Liver (tissue), 8 donors: ENCODE measurements at regions not wholly inside any gene's neighbourhood (a gene's known extent, or its start where the extent isn't known, plus 50 kb on each side); places are given as distances from the start of the nearest gene placed in this dataset.

Experiments
- DNase-seq: peaks from one replicate; pipeline ENCODE4 v3.0.0-alpha.2; 2017; ENCODE audit warnings: low spot score
- H3K27ac ChIP-seq, 2 donors: one replicate each; pipeline ENCODE4 v1.7.0; 2013; ENCODE audit warnings: inconsistent platforms in 2 of 2, low read length in 2 of 2, control low read depth in 1 of 2, low read depth in 1 of 2, mild to moderate bottlenecking in 1 of 2
- H3K27me3 ChIP-seq, 4 donors: one replicate each; pipeline versions ENCODE4 v1.6.1 to v1.7.0; 2013; ENCODE audit warnings: low read length in 3 of 4, inconsistent platforms in 1 of 4, mild to moderate bottlenecking in 1 of 4, moderate library complexity in 1 of 4; ENCODE audit not compliant: control insufficient read depth in 4 of 4, insufficient read depth in 4 of 4
- H3K36me3 ChIP-seq, 4 donors: one replicate each; pipeline versions ENCODE4 v1.6.1 to v1.7.0; 2013; ENCODE audit warnings: low read length in 3 of 4, mild to moderate bottlenecking in 3 of 4, low read depth in 1 of 4, moderate library complexity in 1 of 4; ENCODE audit not compliant: control insufficient read depth in 4 of 4, insufficient read depth in 3 of 4
- H3K4me1 ChIP-seq, 4 donors: one replicate each; pipeline versions ENCODE4 v1.6.1 to v1.7.0; 2013; ENCODE audit warnings: low read length in 3 of 4, mild to moderate bottlenecking in 3 of 4, moderate library complexity in 1 of 4; ENCODE audit not compliant: control insufficient read depth in 4 of 4, insufficient read depth in 4 of 4
- H3K4me3 ChIP-seq, 3 donors: one replicate each; pipeline versions ENCODE4 v1.6.1 to v1.7.0; 2013; ENCODE audit warnings: low read length in 3 of 3, control low read depth in 1 of 3, low read depth in 1 of 3, mild to moderate bottlenecking in 1 of 3
- H3K9ac ChIP-seq, 2 donors: one replicate each; pipeline ENCODE4 v1.7.0; 2013; ENCODE audit warnings: low read length in 2 of 2, mild to moderate bottlenecking in 2 of 2, moderate library complexity in 2 of 2, control low read depth in 1 of 2, low read depth in 1 of 2
- H3K9me3 ChIP-seq, 4 donors: one replicate each; pipeline versions ENCODE4 v1.6.1 to v1.7.0; 2013; ENCODE audit warnings: low read length in 3 of 4; ENCODE audit not compliant: control insufficient read depth in 4 of 4
- EGR1 ChIP-seq, 2 donors: IDR thresholded peaks; 2 replicates each; pipeline ENCODE4 v1.6.1; 2016 to 2018; ENCODE audit warnings: antibody characterized with exemption in 2 of 2, low read depth in 2 of 2
- FOXA1 ChIP-seq: IDR thresholded peaks from 2 replicates; pipeline ENCODE4 v1.6.1; 2016; ENCODE audit warnings: antibody characterized with exemption
- FOXA2 ChIP-seq: IDR thresholded peaks from 2 replicates; pipeline ENCODE4 v1.6.1; 2016; ENCODE audit warnings: antibody characterized with exemption
- HNF4A ChIP-seq, 2 donors: conservative IDR thresholded peaks; 2 replicates each; pipeline ENCODE4 v1.6.1; 2016; ENCODE audit warnings: antibody characterized with exemption in 2 of 2, mild to moderate bottlenecking in 2 of 2
- HNF4G ChIP-seq: IDR thresholded peaks from 2 replicates; pipeline ENCODE4 v1.6.1; 2016; ENCODE audit warnings: antibody characterized with exemption
- JUND ChIP-seq, 2 donors: IDR thresholded peaks; 2 replicates each; pipeline ENCODE4 v1.6.1; 2016; ENCODE audit warnings: antibody characterized with exemption in 2 of 2
- NR2F2 ChIP-seq: IDR thresholded peaks from 2 replicates; pipeline ENCODE4 v1.6.1; 2016; ENCODE audit warnings: antibody characterized with exemption
- RAD21 ChIP-seq, 2 donors: IDR thresholded peaks; 2 replicates each; pipeline ENCODE4 v1.6.1; 2016; ENCODE audit warnings: antibody characterized with exemption in 2 of 2, mild to moderate bottlenecking in 2 of 2
- RXRA ChIP-seq, 2 donors: IDR thresholded peaks; 2 replicates each; pipeline ENCODE4 v1.6.1; 2017 to 2018; ENCODE audit warnings: antibody characterized with exemption in 2 of 2, mild to moderate bottlenecking in 1 of 2
- SP1 ChIP-seq: IDR thresholded peaks from 2 replicates; pipeline ENCODE4 v1.6.1; 2018; ENCODE audit warnings: antibody characterized with exemption, mild to moderate bottlenecking
- TAF1 ChIP-seq: conservative IDR thresholded peaks from 2 replicates; pipeline ENCODE4 v1.6.1; 2016; ENCODE audit warnings: antibody characterized with exemption, mild to moderate bottlenecking
- WGBS: extraction: QIAGEN DNeasy Blood & Tissue Kit; methylation state at CpG from one replicate; pipeline ENCODE4 v1.1.7; 2013; 5-methylcytosine and 5-hydroxymethylcytosine counted together
- TF ChIP-seq, protein P1 (sequence below): fragments of 150-350 bp; IDR thresholded peaks from 2 replicates; pipeline ENCODE4 v1.5.1; 2017; ENCODE audit warnings: improper control_type of control experiment, low read depth, low read length; ENCODE audit not compliant: missing input control
- TF ChIP-seq, protein P2 (sequence below): IDR thresholded peaks from 2 replicates; pipeline ENCODE4 v1.6.1; 2016; ENCODE audit warnings: antibody characterized with exemption
- TF ChIP-seq, protein P3 (sequence below): IDR thresholded peaks from 2 replicates; pipeline ENCODE4 v1.6.1; 2016; ENCODE audit warnings: antibody characterized with exemption, mild to moderate bottlenecking
- TF ChIP-seq, protein P4 (sequence below): IDR thresholded peaks from 2 replicates; pipeline ENCODE4 v1.6.1; 2016; ENCODE audit warnings: antibody characterized with exemption
- TF ChIP-seq, protein P5 (sequence below): IDR thresholded peaks from 2 replicates; pipeline ENCODE4 v1.6.1; 2016; ENCODE audit warnings: antibody characterized with exemption
- donor health status: healthy.
- donor health status: healthy.
- donor health status: healthy.
- donor health status: healthy.
- donor health status: healthy.

DNA sequence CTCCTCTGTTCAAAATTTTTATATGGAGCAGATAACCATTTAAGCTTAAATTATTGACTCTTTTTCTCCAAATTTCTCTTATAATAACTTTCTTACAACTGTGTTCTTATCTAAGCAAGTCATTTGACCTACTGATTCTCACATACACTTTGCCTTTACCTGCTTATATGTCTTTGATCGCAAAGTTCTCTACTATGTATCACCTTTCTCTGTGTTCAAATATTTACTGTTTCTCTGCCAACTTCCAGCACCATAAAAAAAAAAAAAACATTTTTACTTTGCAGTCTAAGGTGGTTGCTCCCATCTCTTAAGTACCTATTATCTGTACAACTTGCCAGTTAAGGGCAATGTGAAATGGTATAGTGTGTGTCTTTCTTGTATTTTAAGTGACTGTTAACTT, 100.8 kb upstream of the DPH6 start:
- TF ChIP-seq JUND (IDR thresholded peaks at IDR 0.05) (no peak), RAD21 (IDR thresholded peaks at IDR 0.05) (no peak)
- WGBS = 39% methylated on average over 1 of the region's 1 CpG
- Histone ChIP-seq H3K9me3 (peaks cover 0 to 1% (median 0%) of the 10 kb centered on the region in 4 donors), H3K4me1 (no peaks in the 10 kb centered on the region), H3K4me3 (no peak overlapping the region), H3K27ac (no peak overlapping the region), H3K9ac (no peak overlapping the region), H3K36me3 (no peaks in the 10 kb centered on the region), H3K27me3 (no peaks in the 10 kb centered on the region)
- DNase-seq = no peak

DNA sequence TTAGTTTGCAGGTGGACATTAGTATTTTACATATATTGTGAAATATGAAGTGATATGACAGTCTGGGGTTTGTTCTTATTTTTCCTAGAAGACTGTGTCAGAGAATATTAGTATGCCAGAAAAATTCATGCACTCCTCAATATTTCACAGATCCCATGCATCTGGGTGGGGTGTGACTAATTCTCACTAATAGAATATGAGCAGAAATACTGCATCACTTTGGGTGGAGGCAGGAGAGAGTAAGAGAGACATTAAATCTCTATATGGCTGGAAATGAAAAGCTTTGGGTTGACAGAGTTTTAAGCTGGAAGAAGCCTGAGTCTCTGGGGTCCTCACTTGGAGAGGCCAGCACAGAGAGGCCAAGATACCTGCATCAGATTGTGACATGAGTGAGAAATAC, 101.3 kb upstream of the DPH6 start:
- Histone ChIP-seq H3K4me3 (no peak overlapping the region), H3K27me3 (no peaks in the 10 kb centered on the region), H3K4me1 (no peaks in the 10 kb centered on the region), H3K27ac (no peak overlapping the region), H3K9me3 (peaks cover 0 to 1% (median 0%) of the 10 kb centered on the region in 4 donors), H3K36me3 (no peaks in the 10 kb centered on the region), H3K9ac (no peak overlapping the region)
- TF ChIP-seq, protein P1, sequence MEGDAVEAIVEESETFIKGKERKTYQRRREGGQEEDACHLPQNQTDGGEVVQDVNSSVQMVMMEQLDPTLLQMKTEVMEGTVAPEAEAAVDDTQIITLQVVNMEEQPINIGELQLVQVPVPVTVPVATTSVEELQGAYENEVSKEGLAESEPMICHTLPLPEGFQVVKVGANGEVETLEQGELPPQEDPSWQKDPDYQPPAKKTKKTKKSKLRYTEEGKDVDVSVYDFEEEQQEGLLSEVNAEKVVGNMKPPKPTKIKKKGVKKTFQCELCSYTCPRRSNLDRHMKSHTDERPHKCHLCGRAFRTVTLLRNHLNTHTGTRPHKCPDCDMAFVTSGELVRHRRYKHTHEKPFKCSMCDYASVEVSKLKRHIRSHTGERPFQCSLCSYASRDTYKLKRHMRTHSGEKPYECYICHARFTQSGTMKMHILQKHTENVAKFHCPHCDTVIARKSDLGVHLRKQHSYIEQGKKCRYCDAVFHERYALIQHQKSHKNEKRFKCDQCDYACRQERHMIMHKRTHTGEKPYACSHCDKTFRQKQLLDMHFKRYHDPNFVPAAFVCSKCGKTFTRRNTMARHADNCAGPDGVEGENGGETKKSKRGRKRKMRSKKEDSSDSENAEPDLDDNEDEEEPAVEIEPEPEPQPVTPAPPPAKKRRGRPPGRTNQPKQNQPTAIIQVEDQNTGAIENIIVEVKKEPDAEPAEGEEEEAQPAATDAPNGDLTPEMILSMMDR = no peak
- TF ChIP-seq, protein P2, sequence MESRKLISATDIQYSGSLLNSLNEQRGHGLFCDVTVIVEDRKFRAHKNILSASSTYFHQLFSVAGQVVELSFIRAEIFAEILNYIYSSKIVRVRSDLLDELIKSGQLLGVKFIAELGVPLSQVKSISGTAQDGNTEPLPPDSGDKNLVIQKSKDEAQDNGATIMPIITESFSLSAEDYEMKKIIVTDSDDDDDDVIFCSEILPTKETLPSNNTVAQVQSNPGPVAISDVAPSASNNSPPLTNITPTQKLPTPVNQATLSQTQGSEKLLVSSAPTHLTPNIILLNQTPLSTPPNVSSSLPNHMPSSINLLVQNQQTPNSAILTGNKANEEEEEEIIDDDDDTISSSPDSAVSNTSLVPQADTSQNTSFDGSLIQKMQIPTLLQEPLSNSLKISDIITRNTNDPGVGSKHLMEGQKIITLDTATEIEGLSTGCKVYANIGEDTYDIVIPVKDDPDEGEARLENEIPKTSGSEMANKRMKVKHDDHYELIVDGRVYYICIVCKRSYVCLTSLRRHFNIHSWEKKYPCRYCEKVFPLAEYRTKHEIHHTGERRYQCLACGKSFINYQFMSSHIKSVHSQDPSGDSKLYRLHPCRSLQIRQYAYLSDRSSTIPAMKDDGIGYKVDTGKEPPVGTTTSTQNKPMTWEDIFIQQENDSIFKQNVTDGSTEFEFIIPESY = no peak
- TF ChIP-seq SP1 (no peak), EGR1 (IDR thresholded peaks at IDR 0.05; ENCODE audit: low read depth in 2 of 2) (no peak), HNF4A (conservative IDR thresholded peaks at IDR 0.05) (no peak), FOXA1 (no peak), NR2F2 (no peak), FOXA2 (no peak), TAF1 (no peak), RXRA (IDR thresholded peaks at IDR 0.05) (no peak), JUND (IDR thresholded peaks at IDR 0.05) (no peak), RAD21 (IDR thresholded peaks at IDR 0.05) (no peak), HNF4G (no peak)
- TF ChIP-seq, protein P3, sequence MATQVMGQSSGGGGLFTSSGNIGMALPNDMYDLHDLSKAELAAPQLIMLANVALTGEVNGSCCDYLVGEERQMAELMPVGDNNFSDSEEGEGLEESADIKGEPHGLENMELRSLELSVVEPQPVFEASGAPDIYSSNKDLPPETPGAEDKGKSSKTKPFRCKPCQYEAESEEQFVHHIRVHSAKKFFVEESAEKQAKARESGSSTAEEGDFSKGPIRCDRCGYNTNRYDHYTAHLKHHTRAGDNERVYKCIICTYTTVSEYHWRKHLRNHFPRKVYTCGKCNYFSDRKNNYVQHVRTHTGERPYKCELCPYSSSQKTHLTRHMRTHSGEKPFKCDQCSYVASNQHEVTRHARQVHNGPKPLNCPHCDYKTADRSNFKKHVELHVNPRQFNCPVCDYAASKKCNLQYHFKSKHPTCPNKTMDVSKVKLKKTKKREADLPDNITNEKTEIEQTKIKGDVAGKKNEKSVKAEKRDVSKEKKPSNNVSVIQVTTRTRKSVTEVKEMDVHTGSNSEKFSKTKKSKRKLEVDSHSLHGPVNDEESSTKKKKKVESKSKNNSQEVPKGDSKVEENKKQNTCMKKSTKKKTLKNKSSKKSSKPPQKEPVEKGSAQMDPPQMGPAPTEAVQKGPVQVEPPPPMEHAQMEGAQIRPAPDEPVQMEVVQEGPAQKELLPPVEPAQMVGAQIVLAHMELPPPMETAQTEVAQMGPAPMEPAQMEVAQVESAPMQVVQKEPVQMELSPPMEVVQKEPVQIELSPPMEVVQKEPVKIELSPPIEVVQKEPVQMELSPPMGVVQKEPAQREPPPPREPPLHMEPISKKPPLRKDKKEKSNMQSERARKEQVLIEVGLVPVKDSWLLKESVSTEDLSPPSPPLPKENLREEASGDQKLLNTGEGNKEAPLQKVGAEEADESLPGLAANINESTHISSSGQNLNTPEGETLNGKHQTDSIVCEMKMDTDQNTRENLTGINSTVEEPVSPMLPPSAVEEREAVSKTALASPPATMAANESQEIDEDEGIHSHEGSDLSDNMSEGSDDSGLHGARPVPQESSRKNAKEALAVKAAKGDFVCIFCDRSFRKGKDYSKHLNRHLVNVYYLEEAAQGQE = no peak
- TF ChIP-seq, protein P4, sequence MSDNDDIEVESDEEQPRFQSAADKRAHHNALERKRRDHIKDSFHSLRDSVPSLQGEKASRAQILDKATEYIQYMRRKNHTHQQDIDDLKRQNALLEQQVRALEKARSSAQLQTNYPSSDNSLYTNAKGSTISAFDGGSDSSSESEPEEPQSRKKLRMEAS = no peak
- TF ChIP-seq, protein P5, sequence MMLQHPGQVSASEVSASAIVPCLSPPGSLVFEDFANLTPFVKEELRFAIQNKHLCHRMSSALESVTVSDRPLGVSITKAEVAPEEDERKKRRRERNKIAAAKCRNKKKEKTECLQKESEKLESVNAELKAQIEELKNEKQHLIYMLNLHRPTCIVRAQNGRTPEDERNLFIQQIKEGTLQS = no peak
- DNase-seq = no peak
